ENCODE measurements at regions not wholly inside any gene's neighbourhood (a gene's known extent, or its start where the extent isn't known, plus 50 kb on each side); places are given as distances from the start of the nearest gene placed in this dataset.

- no peak for TF ChIP-seq CTCF (IDR thresholded peaks at IDR 0.05)
- TF ChIP-seq POLR2A (IDR thresholded peaks at IDR 0.05): no peak
Measured at GRCh38 chr1:185632659-185633423, 101.3 kb upstream of the HMCN1 start.
